ES-I3 (cell line): ENCODE measurements at regions not wholly inside any gene's neighbourhood (a gene's known extent, or its start where the extent isn't known, plus 50 kb on each side); places are given as distances from the start of the nearest gene placed in this dataset.

ENCODE experiments used
- H3K36me3 ChIP-seq: 2 replicates; pipeline ENCODE4 v1.6.1; 2013; ENCODE audit warnings: mild to moderate bottlenecking, low read length, control low read depth, moderate library complexity; ENCODE audit not compliant: insufficient read depth
- H3K4me1 ChIP-seq: 2 replicates; pipeline ENCODE4 v1.6.1; 2013; ENCODE audit warnings: mild to moderate bottlenecking, control low read depth, low read length; ENCODE audit not compliant: insufficient read depth
- H3K9ac ChIP-seq: 2 replicates; pipeline ENCODE4 v1.6.1; 2013; ENCODE audit warnings: low read depth, mild to moderate bottlenecking, low read length, moderate library complexity
- H3K9me3 ChIP-seq: 2 replicates; pipeline ENCODE4 v1.6.1; 2013; ENCODE audit warnings: mild to moderate bottlenecking, low read length, moderate library complexity; ENCODE audit not compliant: control insufficient read depth, insufficient read depth

- no peaks in the 10 kb centered on the region for H3K36me3 ChIP-seq
- peaks cover 5% of the 10 kb centered on the region; the same call in 1 of the 2 replicates for H3K4me1 ChIP-seq
- no peaks in the 10 kb centered on the region for H3K9me3 ChIP-seq
- no peak overlapping the region for H3K9ac ChIP-seq
These were observed 78.2 kb upstream of the UMPS start for GRCh38 chr3:124652009-124652408.

- Histone ChIP-seq H3K4me1 (peaks cover 5% of the 10 kb centered on the region; the same call in 1 of the 2 replicates), H3K36me3 (no peaks in the 10 kb centered on the region), H3K9ac (no peak overlapping the region), H3K9me3 (no peaks in the 10 kb centered on the region)
These were observed 77.0 kb upstream of the UMPS start for GRCh38 chr3:124653071-124653796.

GRCh38 chr3:124653797-124654469, 76.3 kb upstream of the UMPS start:
- no peaks in the 10 kb centered on the region for H3K36me3 ChIP-seq
- H3K9me3 ChIP-seq: no peaks in the 10 kb centered on the region
- H3K9ac ChIP-seq: no peak overlapping the region
- H3K4me1 ChIP-seq: no peaks in the 10 kb centered on the region

- no peaks in the 10 kb centered on the region for H3K4me1 ChIP-seq
- no peak overlapping the region for H3K9ac ChIP-seq
- no peaks in the 10 kb centered on the region for H3K36me3 ChIP-seq
- H3K9me3 ChIP-seq: no peaks in the 10 kb centered on the region
These were observed 75.8 kb upstream of the UMPS start for GRCh38 chr3:124654470-124654845.

- no peaks in the 10 kb centered on the region; the same call in 1 of the 2 replicates for H3K36me3 ChIP-seq
- no peaks in the 10 kb centered on the region for H3K4me1 ChIP-seq
- H3K9me3 ChIP-seq: no peaks in the 10 kb centered on the region
- no peak overlapping the region for H3K9ac ChIP-seq
These were observed 73.7 kb upstream of the UMPS start for GRCh38 chr3:124656531-124656930.

- H3K36me3 ChIP-seq: no peaks in the 10 kb centered on the region; the same call in 1 of the 2 replicates
- no peak overlapping the region for H3K9ac ChIP-seq
- no peaks in the 10 kb centered on the region for H3K4me1 ChIP-seq
- H3K9me3 ChIP-seq: no peaks in the 10 kb centered on the region
These were observed 73.1 kb upstream of the UMPS start for GRCh38 chr3:124657138-124657537.

- Histone ChIP-seq H3K9ac (no peak overlapping the region), H3K9me3 (no peaks in the 10 kb centered on the region), H3K36me3 (no peaks in the 10 kb centered on the region; the same call in 1 of the 2 replicates), H3K4me1 (no peaks in the 10 kb centered on the region)
These were observed 72.0 kb upstream of the UMPS start for GRCh38 chr3:124658270-124658669.

GRCh38 chr3:124659175-124659574, 71.1 kb upstream of the UMPS start:
- H3K9ac ChIP-seq: no peak overlapping the region
- H3K4me1 ChIP-seq: no peaks in the 10 kb centered on the region
- H3K36me3 ChIP-seq: no peaks in the 10 kb centered on the region; the same call in 1 of the 2 replicates
- H3K9me3 ChIP-seq: no peaks in the 10 kb centered on the region

GRCh38 chr3:124660599-124660998, 69.7 kb upstream of the UMPS start:
- no peaks in the 10 kb centered on the region; the same call in 1 of the 2 replicates for H3K36me3 ChIP-seq
- no peaks in the 10 kb centered on the region for H3K9me3 ChIP-seq
- no peak overlapping the region for H3K9ac ChIP-seq
- no peaks in the 10 kb centered on the region for H3K4me1 ChIP-seq

GRCh38 chr3:124663690-124664089, 66.6 kb upstream of the UMPS start:
- Histone ChIP-seq H3K4me1 (no peaks in the 10 kb centered on the region), H3K9ac (no peak overlapping the region), H3K36me3 (no peaks in the 10 kb centered on the region; the same call in 1 of the 2 replicates), H3K9me3 (no peaks in the 10 kb centered on the region)

- H3K9me3 ChIP-seq: no peaks in the 10 kb centered on the region
- H3K9ac ChIP-seq: no peak overlapping the region
- H3K4me1 ChIP-seq: no peaks in the 10 kb centered on the region
- H3K36me3 ChIP-seq: no peaks in the 10 kb centered on the region; the same call in 1 of the 2 replicates
These were observed 65.4 kb upstream of the UMPS start for GRCh38 chr3:124664804-124665203.

GRCh38 chr3:124666067-124666466, 64.2 kb upstream of the UMPS start:
- H3K9me3 ChIP-seq: no peaks in the 10 kb centered on the region
- H3K4me1 ChIP-seq: no peaks in the 10 kb centered on the region
- H3K36me3 ChIP-seq: no peaks in the 10 kb centered on the region; the same call in 1 of the 2 replicates
- no peak overlapping the region for H3K9ac ChIP-seq

GRCh38 chr3:124669470-124669869, 60.8 kb upstream of the UMPS start:
- Histone ChIP-seq H3K36me3 (no peaks in the 10 kb centered on the region), H3K9ac (no peak overlapping the region), H3K4me1 (no peaks in the 10 kb centered on the region), H3K9me3 (no peaks in the 10 kb centered on the region)

- Histone ChIP-seq H3K36me3 (no peaks in the 10 kb centered on the region), H3K4me1 (no peaks in the 10 kb centered on the region), H3K9ac (no peak overlapping the region), H3K9me3 (no peaks in the 10 kb centered on the region)
These were observed 59.1 kb upstream of the UMPS start for GRCh38 chr3:124671106-124671505.

GRCh38 chr3:124674336-124674735, 55.9 kb upstream of the UMPS start:
- no peaks in the 10 kb centered on the region for H3K36me3 ChIP-seq
- no peaks in the 10 kb centered on the region for H3K4me1 ChIP-seq
- H3K9me3 ChIP-seq: no peaks in the 10 kb centered on the region
- no peak overlapping the region for H3K9ac ChIP-seq
